Stomach (tissue), 8 donors: ENCODE measurements at regions not wholly inside any gene's neighbourhood (a gene's known extent, or its start where the extent isn't known, plus 50 kb on each side); places are given as distances from the start of the nearest gene placed in this dataset.

Source experiments
- DNase-seq, 2 donors: peaks; one replicate each; pipeline versions ENCODE4 v3.0.0 to v3.0.0-alpha.2; 2013 to 2019
- H3K27ac ChIP-seq, 5 donors: fragments of 200-600 bp in 4 of 5; sonication (generic) in 4 of 5; one replicate each; pipeline ENCODE4 v1.5.1; 2013 to 2019; ENCODE audit warnings: mild to moderate bottlenecking in 1 of 5, moderate library complexity in 1 of 5
- H3K27me3 ChIP-seq, 3 donors: fragments of 200-600 bp; sonication (generic); one replicate each; pipeline ENCODE4 v1.5.1; 2017 to 2019; ENCODE audit warnings: mixed run types in 1 of 3
- H3K36me3 ChIP-seq, 4 donors: fragments of 200-600 bp; sonication (generic); 1 replicate in 3 of 4; 2 replicates in 1 of 4; pipeline ENCODE4 v1.5.1; 2016 to 2019
- H3K4me1 ChIP-seq, 4 donors: fragments of 200-600 bp; sonication (generic); one replicate each; pipeline ENCODE4 v1.5.1; 2016 to 2019
- H3K4me3 ChIP-seq, 4 donors: fragments of 200-600 bp; sonication (generic) in 3 of 4; one replicate each; pipeline ENCODE4 v1.5.1; 2016 to 2019; ENCODE audit warnings: mild to moderate bottlenecking in 1 of 4
- H3K9me3 ChIP-seq, 4 donors: fragments of 200-600 bp; sonication (generic); one replicate each; pipeline ENCODE4 v1.5.1; 2016 to 2019
- CTCF ChIP-seq, 7 experiments: fragments of 450-650 bp in 4 of 7; fragments of 200-600 bp in 3 of 7; sonication (generic) in 3 of 7; IDR thresholded peaks; one replicate each; pipeline ENCODE4 v1.5.1; 2016 to 2019; ENCODE audit warnings: antibody characterized with exemption in 7 of 7, control low read depth in 2 of 7, mild to moderate bottlenecking in 1 of 7
- EP300 ChIP-seq: sonication (generic); formaldehyde crosslinking; IDR thresholded peaks from one replicate; pipeline ENCODE4 v1.6.1; 2017; ENCODE audit warnings: antibody characterized with exemption
- POLR2A ChIP-seq, 4 donors: fragments of 450-650 bp; IDR thresholded peaks; one replicate each; pipeline ENCODE4 v1.6.1; 2016; ENCODE audit warnings: antibody characterized with exemption in 4 of 4, control low read depth in 2 of 4, mild to moderate bottlenecking in 1 of 4, moderate library complexity in 1 of 4
- POLR2AphosphoS5 ChIP-seq, 3 donors: sonication (generic); formaldehyde crosslinking; IDR thresholded peaks; one replicate each; pipeline ENCODE4 v1.6.1; 2016; ENCODE audit warnings: antibody characterized with exemption in 3 of 3
- WGBS, 5 donors: extraction: QIAGEN DNeasy Blood & Tissue Kit in 3 of 5; methylation state at CpG; one replicate each; pipeline versions ENCODE4 v1.1.5 to v1.1.7; 2013 to 2018; 5-methylcytosine and 5-hydroxymethylcytosine counted together
- intact Hi-C: fragments of 100-400 bp; cut with DNase I; formaldehyde crosslinking; loops from one replicate; pipeline ENCODE4 v1.15.1; 2023; ENCODE audit warnings: low total_unique reads
- donor health status: healthy with polysubstance abuse.
- donor health status: Bipolar disorder and iron deficiency.
- donor health status: healthy.

- H3K4me1 ChIP-seq: no peaks in the 10 kb centered on the region
- intact Hi-C loops: no loop called here
- WGBS, 5 donors: 74 to 83% (median 81%) methylated on average over 2 of the region's 2 CpGs
- H3K9me3 ChIP-seq: no peaks in the 10 kb centered on the region
- no peak overlapping the region for H3K4me3 ChIP-seq
- no peak overlapping the region for H3K27ac ChIP-seq
- DNase-seq: no peak
- H3K27me3 ChIP-seq: no peaks in the 10 kb centered on the region
- TF ChIP-seq POLR2AphosphoS5 (IDR thresholded peaks at IDR 0.05): no peak
- TF ChIP-seq CTCF (IDR thresholded peaks at IDR 0.05): no peak
- TF ChIP-seq EP300: no peak
- no peak for TF ChIP-seq POLR2A (IDR thresholded peaks at IDR 0.05)
- no peaks in the 10 kb centered on the region for H3K36me3 ChIP-seq
These were observed 293.4 kb upstream of the IGFBP7 start for GRCh38 chr4:57403591-57403990.

GRCh38 chr4:57401586-57401985 is 291.4 kb upstream of the IGFBP7 start:
- 55 to 72% (median 61%) methylated on average over 4 of the region's 4 CpGs for WGBS, 5 donors
- DNase-seq: no peak
- no peak overlapping the region for H3K27ac ChIP-seq
- H3K27me3 ChIP-seq: no peaks in the 10 kb centered on the region
- H3K9me3 ChIP-seq: no peaks in the 10 kb centered on the region
- H3K36me3 ChIP-seq: no peaks in the 10 kb centered on the region
- intact Hi-C loops: no loop called here
- TF ChIP-seq EP300 (no peak), CTCF (IDR thresholded peaks at IDR 0.05) (no peak), POLR2AphosphoS5 (IDR thresholded peaks at IDR 0.05) (no peak), POLR2A (IDR thresholded peaks at IDR 0.05) (no peak)
- H3K4me1 ChIP-seq: no peaks in the 10 kb centered on the region
- no peak overlapping the region for H3K4me3 ChIP-seq

GRCh38 chr4:57378766-57379165 is 268.6 kb upstream of the IGFBP7 start:
- WGBS, 5 donors: 91 to 97% (median 94%) methylated on average over 3 of the region's 3 CpGs
- Histone ChIP-seq H3K9me3 (peaks cover 0 to 5% (median 0%) of the 10 kb centered on the region in 4 donors), H3K4me3 (no peak overlapping the region), H3K36me3 (no peaks in the 10 kb centered on the region), H3K4me1 (no peaks in the 10 kb centered on the region), H3K27me3 (no peaks in the 10 kb centered on the region), H3K27ac (no peak overlapping the region)
- DNase-seq: no peak
- intact Hi-C loops: no loop called here
- TF ChIP-seq POLR2AphosphoS5 (IDR thresholded peaks at IDR 0.05) (no peak), POLR2A (IDR thresholded peaks at IDR 0.05) (no peak), EP300 (no peak), CTCF (IDR thresholded peaks at IDR 0.05) (no peak)

- 89 to 98% (median 95%) methylated on average over 1 of the region's 1 CpG for WGBS, 5 donors
- Histone ChIP-seq H3K36me3 (no peaks in the 10 kb centered on the region), H3K27ac (no peak overlapping the region), H3K9me3 (no peaks in the 10 kb centered on the region), H3K4me3 (no peak overlapping the region), H3K27me3 (no peaks in the 10 kb centered on the region), H3K4me1 (no peaks in the 10 kb centered on the region)
- no peak for TF ChIP-seq POLR2AphosphoS5 (IDR thresholded peaks at IDR 0.05)
- TF ChIP-seq CTCF (IDR thresholded peaks at IDR 0.05): no peak
- no peak for TF ChIP-seq POLR2A (IDR thresholded peaks at IDR 0.05)
- TF ChIP-seq EP300: no peak
- intact Hi-C loops: no loop called here
- no peak for DNase-seq
These were observed 264.8 kb upstream of the IGFBP7 start for GRCh38 chr4:57374866-57375595.
